ENCODE measurements at regions not wholly inside any gene's neighbourhood (a gene's known extent, or its start where the extent isn't known, plus 50 kb on each side); places are given as distances from the start of the nearest gene placed in this dataset.

DNA sequence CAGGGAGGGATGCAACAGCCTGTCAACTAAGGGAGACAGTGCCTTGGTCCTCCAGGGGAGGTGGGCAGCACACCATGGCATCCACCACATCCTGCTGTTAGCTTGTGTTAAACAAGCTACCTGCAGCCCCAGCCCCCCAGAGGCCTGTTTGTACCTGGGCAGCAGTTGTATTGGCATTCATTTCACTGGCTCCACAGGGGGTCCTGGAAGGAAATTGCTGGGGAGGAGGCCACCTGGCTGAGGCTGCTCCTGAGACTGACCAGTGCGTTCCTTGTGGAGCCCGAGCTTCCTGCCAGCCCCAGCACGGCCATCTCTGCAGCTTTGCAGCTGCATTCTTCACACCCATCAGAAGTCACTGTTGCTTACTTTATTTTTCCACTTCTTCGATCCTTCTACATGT is 479.9 kb downstream of the INSC start:
- no peak overlapping the region for H3K27ac ChIP-seq
- POLR2A ChIA-PET (ENCODE audit: low non-redundant PET) = no interaction called here
- CTCF ChIA-PET = interaction anchor here (0.7 kb wide), 1 partner anchor 774 kb away, joined by 3 read pairs; no protein-coding TSS in a partner anchor

DNA sequence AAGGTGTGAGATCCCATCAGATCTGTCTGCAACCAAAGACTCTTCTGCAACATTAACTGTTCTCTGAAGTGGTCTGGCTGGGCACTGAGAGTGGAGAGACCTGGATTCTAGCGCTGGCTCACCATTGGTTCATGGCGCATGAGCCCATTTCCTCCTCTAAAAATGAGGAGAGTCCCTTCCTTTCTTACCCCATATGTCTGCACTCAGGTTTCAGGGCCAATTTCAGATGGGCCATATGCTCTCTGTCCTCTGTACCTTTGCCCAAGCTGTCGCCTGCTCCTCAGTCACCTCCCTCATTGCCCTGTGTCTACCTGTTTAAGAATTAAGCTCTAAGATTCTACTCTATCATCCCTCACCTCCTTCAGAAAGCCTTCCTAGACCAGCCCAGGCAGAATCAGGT is 484.7 kb downstream of the INSC start:
- no peak for DNase-seq (ENCODE audit: low spot score)
- CTCF ChIA-PET = interaction anchor here (1.0 kb wide), 1 partner anchor 13 kb away, joined by 3 read pairs; no protein-coding TSS in a partner anchor
- no peak overlapping the region for H3K27ac ChIP-seq
- TF ChIP-seq, protein P1, sequence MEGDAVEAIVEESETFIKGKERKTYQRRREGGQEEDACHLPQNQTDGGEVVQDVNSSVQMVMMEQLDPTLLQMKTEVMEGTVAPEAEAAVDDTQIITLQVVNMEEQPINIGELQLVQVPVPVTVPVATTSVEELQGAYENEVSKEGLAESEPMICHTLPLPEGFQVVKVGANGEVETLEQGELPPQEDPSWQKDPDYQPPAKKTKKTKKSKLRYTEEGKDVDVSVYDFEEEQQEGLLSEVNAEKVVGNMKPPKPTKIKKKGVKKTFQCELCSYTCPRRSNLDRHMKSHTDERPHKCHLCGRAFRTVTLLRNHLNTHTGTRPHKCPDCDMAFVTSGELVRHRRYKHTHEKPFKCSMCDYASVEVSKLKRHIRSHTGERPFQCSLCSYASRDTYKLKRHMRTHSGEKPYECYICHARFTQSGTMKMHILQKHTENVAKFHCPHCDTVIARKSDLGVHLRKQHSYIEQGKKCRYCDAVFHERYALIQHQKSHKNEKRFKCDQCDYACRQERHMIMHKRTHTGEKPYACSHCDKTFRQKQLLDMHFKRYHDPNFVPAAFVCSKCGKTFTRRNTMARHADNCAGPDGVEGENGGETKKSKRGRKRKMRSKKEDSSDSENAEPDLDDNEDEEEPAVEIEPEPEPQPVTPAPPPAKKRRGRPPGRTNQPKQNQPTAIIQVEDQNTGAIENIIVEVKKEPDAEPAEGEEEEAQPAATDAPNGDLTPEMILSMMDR (conservative IDR thresholded peaks at IDR 0.05; ENCODE audit: low read depth) = no peak
- POLR2A ChIA-PET (ENCODE audit: low non-redundant PET) = no interaction called here

More for the DNA sequence above, 479.9 kb downstream of the INSC start:
- TF ChIP-seq, protein P1 (conservative IDR thresholded peaks at IDR 0.05; ENCODE audit: low read depth) = no peak
- DNase-seq (ENCODE audit: low spot score) = no peak

DNA sequence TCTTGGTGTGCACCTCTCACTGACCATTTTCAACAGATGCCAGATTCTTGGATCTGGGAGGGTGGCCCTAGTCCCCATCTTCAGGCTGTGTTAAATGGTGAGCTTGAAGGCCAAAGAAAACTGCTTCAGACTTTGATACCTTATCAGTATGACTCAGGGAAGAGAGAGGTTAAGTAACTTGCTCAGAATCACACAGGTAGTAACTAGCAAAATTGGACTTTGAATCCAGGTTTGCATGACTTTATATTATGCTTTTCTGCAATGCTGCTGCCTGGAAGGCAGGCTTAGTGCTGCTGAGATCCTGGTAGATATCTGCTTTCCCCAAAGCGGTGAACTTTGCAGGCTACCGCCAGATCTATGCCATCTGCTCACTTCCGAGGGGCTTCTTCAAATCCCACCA is 487.3 kb downstream of the INSC start:
- no peak for DNase-seq (ENCODE audit: low spot score)
- CTCF ChIA-PET = no interaction called here
- TF ChIP-seq, protein P1 (conservative IDR thresholded peaks at IDR 0.05; ENCODE audit: low read depth) = no peak
- no peak overlapping the region for H3K27ac ChIP-seq
- POLR2A ChIA-PET (ENCODE audit: low non-redundant PET) = no interaction called here

DNA sequence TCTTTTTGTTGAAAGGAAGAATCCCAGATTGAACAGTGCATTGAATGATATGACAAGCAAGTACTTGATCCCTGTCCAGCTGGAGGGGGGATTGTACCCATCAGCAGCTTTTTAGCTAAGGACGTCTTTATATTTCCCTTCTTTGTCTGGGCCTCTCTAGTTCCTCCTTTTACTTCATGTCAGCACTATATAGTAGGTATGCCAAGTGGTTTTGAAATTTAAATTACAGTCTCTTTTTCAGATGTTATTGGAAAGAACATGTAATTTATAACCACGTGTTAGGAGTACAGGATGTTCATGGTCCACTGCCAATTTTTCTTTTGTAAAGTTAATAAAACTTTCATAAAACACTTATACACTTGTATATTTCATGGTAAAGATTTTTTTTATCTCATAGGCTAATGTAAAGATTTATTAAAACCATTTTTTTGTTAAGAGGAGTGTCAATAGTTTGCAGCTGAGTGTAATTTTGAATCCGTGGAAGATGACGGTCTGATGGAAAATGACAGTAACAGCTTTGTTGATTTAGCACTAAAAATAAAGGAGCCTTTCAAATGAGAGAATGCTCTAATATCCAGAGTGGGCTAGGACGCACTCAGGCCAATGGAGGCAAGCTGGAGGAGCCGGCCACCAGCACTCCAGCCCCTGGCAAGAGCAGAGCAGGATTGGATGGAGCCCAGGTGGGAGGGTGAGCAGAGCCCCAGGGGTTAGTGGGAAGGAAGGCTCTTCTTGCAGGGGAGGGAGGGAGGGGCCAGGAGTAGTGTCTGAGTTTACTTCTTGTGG is 488.3 kb downstream of the INSC start:
- TF ChIP-seq, protein P1 (conservative IDR thresholded peaks at IDR 0.05; ENCODE audit: low read depth) = no peak
- no peak overlapping the region for H3K27ac ChIP-seq
- POLR2A ChIA-PET (ENCODE audit: low non-redundant PET) = no interaction called here
- CTCF ChIA-PET = no interaction called here
- DNase-seq (ENCODE audit: low spot score) = no peak

DNA sequence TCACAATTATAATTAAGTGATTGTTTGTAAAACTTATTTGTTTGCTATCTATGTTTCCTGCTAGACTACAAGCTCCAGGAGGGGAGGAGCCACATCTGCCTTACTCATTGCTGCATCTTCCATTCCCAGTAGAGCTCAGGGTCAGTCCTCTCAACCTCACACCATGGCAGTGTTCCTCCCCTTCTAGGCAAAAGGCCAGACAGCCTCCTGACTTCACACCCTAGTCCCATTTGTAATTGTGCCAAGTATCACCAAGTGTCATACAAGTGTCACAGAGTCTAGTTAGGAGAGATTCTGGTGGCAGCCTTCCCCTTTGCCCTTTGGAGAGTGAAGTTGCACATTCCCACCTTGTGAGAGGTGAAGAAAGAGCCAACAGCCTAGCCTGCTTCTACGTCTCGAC is 490.4 kb downstream of the INSC start:
- no peak for DNase-seq (ENCODE audit: low spot score)
- TF ChIP-seq, protein P1 (conservative IDR thresholded peaks at IDR 0.05; ENCODE audit: low read depth) = no peak
- H3K27ac ChIP-seq = no peak overlapping the region
- CTCF ChIA-PET = no interaction called here
- POLR2A ChIA-PET (ENCODE audit: low non-redundant PET) = no interaction called here

DNA sequence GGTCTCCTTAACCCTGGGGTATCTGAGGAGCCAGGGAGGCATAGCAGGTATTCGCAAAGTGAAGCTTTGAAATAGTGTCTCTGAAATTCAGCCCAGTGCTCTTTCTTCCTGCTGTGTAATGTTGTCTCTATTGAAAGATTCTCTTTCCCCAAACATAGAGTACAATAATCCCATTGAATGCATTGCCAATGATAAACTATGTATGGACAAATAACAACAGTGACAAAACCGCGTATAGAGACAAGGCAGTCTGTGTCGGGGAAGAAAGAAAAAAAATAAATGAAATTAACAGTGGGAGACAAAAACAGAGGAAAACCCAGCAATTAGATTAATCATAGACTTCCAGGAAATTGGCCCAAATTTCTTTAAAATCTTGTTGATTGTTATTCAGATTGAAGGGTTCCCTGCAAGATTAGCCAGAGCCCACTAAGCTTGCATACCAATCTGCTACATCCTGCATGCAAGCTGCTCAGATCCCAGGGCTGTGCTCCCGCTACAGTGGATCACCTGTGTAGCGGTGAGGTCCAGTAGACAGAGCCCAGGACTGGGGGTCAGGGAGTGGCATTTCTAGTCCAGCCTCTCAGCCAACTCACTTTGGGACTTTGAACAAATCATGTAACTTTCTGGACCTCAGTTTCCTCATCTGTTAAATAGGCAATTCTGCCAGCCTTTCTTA is 492.8 kb downstream of the INSC start:
- DNase-seq (ENCODE audit: low spot score) = no peak
- H3K27ac ChIP-seq = no peak overlapping the region
- POLR2A ChIA-PET (ENCODE audit: low non-redundant PET) = no interaction called here

More for the DNA sequence above, 492.8 kb downstream of the INSC start:
- CTCF ChIA-PET = no interaction called here
- TF ChIP-seq, protein P1 (conservative IDR thresholded peaks at IDR 0.05; ENCODE audit: low read depth) = no peak

Data from RWPE1 (cell line).